Left cardiac atrium (tissue), 4 donors: ENCODE measurements at regions not wholly inside any gene's neighbourhood (a gene's known extent, or its start where the extent isn't known, plus 50 kb on each side); places are given as distances from the start of the nearest gene placed in this dataset.
"Not testable (repeated sequence)": the region's sequence is repeated elsewhere in the genome, so short reads cannot be mapped to it uniquely, and the experiment has no call there.

Experiments
- ATAC-seq, 2 donors: fragments of 200-7000 bp; cut with Tn5 transposase; one replicate each; pipeline ENCODE4 v1.9.1; 2020; ENCODE audit warnings: mild to moderate bottlenecking in 2 of 2, moderate library complexity in 2 of 2
- DNase-seq: peaks from one replicate; pipeline ENCODE4 v3.0.0-alpha.2; 2020
- intact Hi-C, 2 donors: fragments of 100-400 bp; cut with DNase I; formaldehyde crosslinking; loops; one replicate each; pipeline versions ENCODE4 v1.14.1 to v1.15.1; 2022 to 2023
- donor health status: DM: no; HTN: yes; CAD: no.
- donor health status: DM: no; HTN: yes; CAD: no; lungs with severe emphysema.
- donor health status: DM: yes; HTN: yes; CAD: no.
- donor health status: Dilated cardiomyopathy.

- DNase-seq (no peak), ATAC-seq (peak; percentile 78 to 83)
- intact Hi-C loops: no loop called here
These were observed 83.8 kb upstream of the FAM20A start for GRCh38 chr17:68684949-68685357.

GRCh38 chr17:68682903-68683302, 81.7 kb upstream of the FAM20A start:
- DNase-seq: no peak
- intact Hi-C loops: no loop called here
- ATAC-seq: no peak

DNA sequence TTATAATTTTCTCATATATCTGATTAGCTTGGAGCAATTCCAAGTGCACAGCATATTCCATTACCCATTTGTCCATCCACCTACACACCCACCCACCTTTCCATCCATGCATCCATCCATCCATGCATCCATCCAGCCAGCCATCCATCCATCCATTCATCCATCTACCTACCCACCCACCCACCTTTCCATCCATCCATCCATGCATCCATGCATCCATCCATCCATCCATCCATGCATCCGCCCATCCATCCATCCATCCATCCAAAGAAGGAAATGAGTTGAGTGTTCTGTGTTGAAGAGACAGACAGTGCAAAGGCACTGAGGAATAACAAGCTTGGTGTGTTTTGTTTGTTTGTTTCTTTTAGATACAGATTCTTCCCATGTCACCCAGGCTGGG, 78.7 kb upstream of the FAM20A start:
- intact Hi-C loops: no loop called here
- DNase-seq: no peak
- no peak for ATAC-seq

DNA sequence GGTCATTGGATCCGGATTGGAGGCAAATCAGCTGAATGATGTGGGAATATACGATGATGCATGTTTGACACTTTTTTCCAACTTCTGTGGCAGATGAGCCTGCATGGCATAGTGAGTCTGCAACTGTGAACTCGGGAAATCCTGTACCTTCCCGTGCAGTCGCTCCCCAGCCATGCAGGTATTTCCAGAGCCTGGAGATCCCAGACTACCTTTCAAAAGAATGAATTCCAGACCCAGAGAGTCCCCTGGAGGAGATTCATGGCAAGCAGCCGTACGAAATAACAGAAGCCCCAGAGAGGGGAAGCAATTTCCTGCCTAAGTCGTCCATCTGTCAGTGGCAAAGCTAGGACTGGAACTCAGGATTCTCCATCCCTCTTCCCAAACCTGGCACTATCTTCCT, 75.7 kb upstream of the FAM20A start:
- intact Hi-C loops: no loop called here
- ATAC-seq (no peak), DNase-seq (no peak)

- ATAC-seq (no peak), DNase-seq (no peak)
- intact Hi-C loops: no loop called here
These were observed 74.6 kb upstream of the FAM20A start for GRCh38 chr17:68675723-68676122.

GRCh38 chr17:68674029-68674925, 73.1 kb upstream of the FAM20A start:
- ATAC-seq: no peak
- intact Hi-C loops: no loop called here

GRCh38 chr17:68670967-68671693, 70.0 kb upstream of the FAM20A start:
- no peak for DNase-seq
- ATAC-seq: no peak
- intact Hi-C loops: no loop called here

More at GRCh38 chr17:68674029-68674925, 73.1 kb upstream of the FAM20A start:
- DNase-seq: no peak

DNA sequence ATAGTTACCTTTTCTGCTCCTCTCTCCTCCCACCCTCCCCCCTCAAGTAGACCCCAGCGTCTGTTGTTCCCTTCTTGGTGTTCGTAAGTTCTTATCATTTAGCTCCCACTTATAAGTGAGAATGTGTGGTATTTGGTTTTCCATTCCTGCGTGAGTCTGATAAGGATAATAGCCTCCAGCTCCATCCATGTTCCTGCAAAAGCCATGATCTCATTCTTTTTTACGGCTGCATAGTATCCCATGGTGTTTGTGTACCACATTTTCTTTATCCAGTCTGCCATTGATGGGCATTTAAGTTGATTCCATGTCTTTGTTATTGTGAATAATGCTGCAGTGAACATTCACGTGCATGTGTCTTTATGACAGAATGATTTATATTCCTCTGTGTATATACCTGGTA, 65.3 kb upstream of the FAM20A start:
- intact Hi-C loops, ATAC-seq, DNase-seq: not testable (repeated sequence)

DNA sequence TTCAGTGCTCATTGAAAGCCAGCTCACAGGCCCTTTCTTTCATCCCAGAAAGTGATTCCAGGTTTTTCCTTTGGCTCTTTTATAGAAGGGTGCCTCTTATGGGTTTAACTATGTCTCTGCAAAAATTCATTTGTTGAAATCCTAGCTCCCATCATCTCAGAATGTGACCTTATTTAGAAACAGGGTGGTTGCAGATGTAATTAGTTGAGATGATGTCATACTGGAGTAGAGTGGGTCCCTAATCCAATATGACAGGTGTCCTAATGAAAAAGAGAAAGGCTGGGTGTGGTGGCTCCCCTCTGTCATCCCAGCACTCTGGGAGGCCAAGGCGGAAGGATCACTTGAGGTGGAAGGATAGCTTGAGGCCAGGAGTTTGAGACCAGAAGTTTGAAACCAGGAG, 64.2 kb upstream of the FAM20A start:
- ATAC-seq (no peak), DNase-seq (no peak)
- intact Hi-C loops: no loop called here

- no peak for DNase-seq
- intact Hi-C loops: no loop called here
- no peak for ATAC-seq
These were observed 61.3 kb upstream of the FAM20A start for GRCh38 chr17:68662479-68662878.

GRCh38 chr17:68662037-68662432, 60.9 kb upstream of the FAM20A start:
- intact Hi-C loops: no loop called here
- DNase-seq (no peak), ATAC-seq (no peak)

- intact Hi-C loops: no loop called here
- DNase-seq (no peak), ATAC-seq (no peak)
These were observed 60.3 kb upstream of the FAM20A start for GRCh38 chr17:68661265-68662036.

- DNase-seq: no peak
- ATAC-seq: no peak
These were observed 59.1 kb upstream of the FAM20A start for GRCh38 chr17:68660302-68660701.

GRCh38 chr17:68658999-68659780, 58.0 kb upstream of the FAM20A start:
- intact Hi-C loops: no loop called here
- ATAC-seq (no peak), DNase-seq (no peak)

More at GRCh38 chr17:68660302-68660701, 59.1 kb upstream of the FAM20A start:
- intact Hi-C loops: no loop called here

DNA sequence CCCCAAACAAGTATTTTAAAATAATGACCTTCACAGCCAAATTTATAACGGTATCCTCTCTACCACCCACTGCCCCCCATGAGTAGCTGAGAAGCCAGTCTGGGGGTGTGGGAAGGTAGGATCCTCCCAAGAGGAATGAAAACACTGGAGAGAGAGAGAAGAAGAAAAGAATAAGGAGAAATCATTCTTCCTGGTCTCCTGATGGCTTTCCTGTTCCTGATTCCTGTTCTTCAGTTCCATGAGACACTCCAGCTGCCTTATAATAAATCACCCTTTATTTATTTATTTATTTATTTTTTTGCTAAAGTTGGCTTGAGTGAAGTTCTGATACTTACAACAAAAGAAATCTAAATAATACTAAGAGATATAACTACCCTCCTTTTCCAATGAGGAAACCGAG, 56.4 kb upstream of the FAM20A start:
- intact Hi-C loops: no loop called here
- DNase-seq (no peak), ATAC-seq (no peak)

DNA sequence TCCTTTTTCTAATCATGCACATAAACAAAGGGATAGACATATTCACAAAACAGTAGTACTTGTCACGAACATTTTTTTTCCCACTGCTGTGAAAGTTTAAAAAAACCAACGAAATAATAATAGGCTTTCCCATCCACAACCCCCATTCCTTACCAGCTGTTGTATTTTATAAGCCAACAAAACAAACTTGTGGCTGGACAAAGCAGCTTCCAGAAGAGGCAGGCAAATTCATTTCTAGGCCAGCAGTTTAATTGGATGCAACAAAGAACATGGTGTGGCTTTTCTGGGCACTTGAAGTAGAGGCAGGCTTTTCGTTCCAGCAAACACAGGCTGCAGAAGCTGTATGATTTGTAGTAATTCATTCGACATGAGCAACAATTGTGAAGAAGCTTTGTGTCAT, 56.0 kb upstream of the FAM20A start:
- ATAC-seq: peak; percentile 33 to 47
- intact Hi-C loops: no loop called here
- no peak for DNase-seq

- intact Hi-C loops: no loop called here
- DNase-seq (no peak), ATAC-seq (no peak)
These were observed 55.5 kb upstream of the FAM20A start for GRCh38 chr17:68656666-68657065.
